Activated naive CD4-positive, alpha-beta T cell treated with anti-CD3 and anti-CD28 coated beads, Interleukin-2, amount 10 ng/mL, durations not matched to agents 7 days and 5 days (primary cell): ENCODE measurements at regions not wholly inside any gene's neighbourhood (a gene's known extent, or its start where the extent isn't known, plus 50 kb on each side); places are given as distances from the start of the nearest gene placed in this dataset.

Experiments used
- CTCF ChIA-PET: fragments of 350-600 bp; sonication (Branson Sonifier 250); formaldehyde crosslinking; loops from one replicate; lab custom pipeline; 2021; ENCODE audit warnings: antibody characterized with exemption; lab: Charles Lee
- DNase-seq: peaks from one replicate; pipeline ENCODE4 v3.0.0-alpha.2; 2020
- H3K27ac Mint-ChIP-seq: one replicate; pipeline ENCODE4 v1.8.0; 2021; ENCODE audit warnings: mild to moderate bottlenecking, moderate library complexity, mixed read lengths
- H3K27me3 Mint-ChIP-seq: one replicate; pipeline ENCODE4 v1.8.0; 2021; ENCODE audit warnings: mild to moderate bottlenecking, mixed read lengths
- H3K36me3 Mint-ChIP-seq: one replicate; pipeline ENCODE4 v1.8.0; 2021; ENCODE audit warnings: mixed read lengths
- H3K4me1 Mint-ChIP-seq: one replicate; pipeline ENCODE4 v1.8.0; 2021; ENCODE audit warnings: mixed read lengths
- H3K4me3 Mint-ChIP-seq: one replicate; pipeline ENCODE4 v1.8.0; 2021; ENCODE audit warnings: mild to moderate bottlenecking, moderate library complexity, mixed read lengths
- H3K9me3 Mint-ChIP-seq: one replicate; pipeline ENCODE4 v1.8.0; 2021; ENCODE audit warnings: mixed read lengths

DNA sequence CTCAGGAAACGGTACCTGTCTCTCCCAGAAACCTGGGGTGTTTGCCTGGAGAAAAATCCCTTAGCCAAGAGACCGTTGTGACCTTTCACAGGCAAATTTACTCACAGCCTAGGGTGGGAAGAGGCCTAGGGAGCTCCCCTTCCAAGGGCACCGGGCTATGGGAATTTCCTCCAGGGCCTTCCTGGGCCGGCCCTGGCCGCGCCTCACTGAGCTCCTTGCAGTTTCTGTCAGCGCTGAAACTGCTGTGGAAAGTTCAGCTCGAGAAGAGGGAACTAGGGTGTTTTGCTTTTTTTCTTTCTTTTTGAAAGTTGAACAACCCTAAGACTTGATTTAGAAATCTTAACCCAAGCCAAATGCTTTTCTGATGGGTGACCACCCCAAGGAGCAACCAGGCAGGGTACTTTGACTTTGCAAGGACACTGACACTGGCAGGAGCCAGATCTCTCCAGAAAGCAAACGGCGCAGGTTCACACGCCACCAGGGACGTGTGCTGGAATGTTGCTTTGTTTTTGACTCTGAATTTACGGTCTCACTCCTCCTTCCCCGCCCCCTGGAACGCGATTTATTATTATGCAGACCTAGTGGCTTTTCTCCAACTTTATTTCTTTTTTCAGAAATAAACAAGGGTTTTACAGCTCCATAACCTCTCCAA is 229.6 kb upstream of the JUN start:
- H3K27me3 Mint-ChIP-seq: peaks cover 13% of the 10 kb centered on the region
- peaks cover 14% of the 10 kb centered on the region for H3K4me1 Mint-ChIP-seq
- H3K4me3 Mint-ChIP-seq: no peak overlapping the region
- no peak overlapping the region for H3K27ac Mint-ChIP-seq
- H3K9me3 Mint-ChIP-seq: peaks cover under 1% of the 10 kb centered on the region
- DNase-seq: no peak
- CTCF ChIA-PET: interaction anchor here (1.1 kb wide), 1 partner anchor 16 kb away, joined by 3 read pairs; no protein-coding TSS in a partner anchor
- H3K36me3 Mint-ChIP-seq: peaks cover 2% of the 10 kb centered on the region

DNA sequence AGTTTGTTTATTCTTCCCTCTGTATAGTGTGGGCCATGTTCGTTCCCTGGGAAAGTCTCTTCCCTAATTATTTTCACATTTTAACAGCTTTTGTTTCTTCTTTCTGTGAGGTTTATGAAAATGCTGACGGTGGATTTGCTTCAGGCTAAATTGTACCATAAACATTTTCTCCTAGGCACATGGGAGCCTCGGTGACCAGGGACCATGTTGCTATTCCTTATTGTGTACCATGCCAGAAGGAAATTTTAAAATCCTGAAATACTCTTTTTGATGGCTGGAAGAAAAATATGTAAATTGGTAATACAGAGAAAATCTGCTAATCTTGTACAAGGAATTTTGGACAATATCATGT is 230.1 kb upstream of the JUN start:
- peaks cover 15% of the 10 kb centered on the region for H3K4me1 Mint-ChIP-seq
- peaks cover 5% of the 10 kb centered on the region for H3K36me3 Mint-ChIP-seq
- peaks cover 13% of the 10 kb centered on the region for H3K27me3 Mint-ChIP-seq
- CTCF ChIA-PET: interaction anchor here (0.6 to 1.1 kb wide), 2 partner anchors 17 to 51 kb away, joined by 3 read pairs; no protein-coding TSS in a partner anchor
- H3K27ac Mint-ChIP-seq: no peak overlapping the region
- peaks cover 5% of the 10 kb centered on the region for H3K9me3 Mint-ChIP-seq
- DNase-seq: no peak
- H3K4me3 Mint-ChIP-seq: no peak overlapping the region

DNA sequence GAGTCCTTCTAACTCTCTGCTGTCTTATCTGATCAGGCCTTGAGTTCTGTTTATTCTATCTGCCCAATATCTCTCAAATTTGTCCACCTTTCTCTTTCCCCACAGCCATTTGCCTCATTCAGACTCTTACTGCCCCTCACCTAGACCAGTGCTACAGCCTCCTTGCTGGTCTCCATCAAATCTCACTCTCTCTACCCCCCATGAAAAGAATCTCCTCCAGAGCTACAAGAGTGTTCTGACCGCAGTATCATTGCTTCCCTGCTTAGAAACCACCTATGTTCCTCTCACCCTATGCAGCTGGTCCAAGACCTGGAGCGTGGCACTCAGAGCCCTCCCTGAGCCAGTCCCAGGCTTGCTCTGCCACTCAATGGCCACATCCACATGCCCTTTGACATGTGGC is 231.0 kb upstream of the JUN start:
- H3K27ac Mint-ChIP-seq: no peak overlapping the region
- H3K4me1 Mint-ChIP-seq: peaks cover 24% of the 10 kb centered on the region
- DNase-seq: no peak
- H3K4me3 Mint-ChIP-seq: no peak overlapping the region
- CTCF ChIA-PET: no interaction called here
- peaks cover 6% of the 10 kb centered on the region for H3K9me3 Mint-ChIP-seq
- H3K27me3 Mint-ChIP-seq: peaks cover 13% of the 10 kb centered on the region
- H3K36me3 Mint-ChIP-seq: peaks cover 7% of the 10 kb centered on the region

DNA sequence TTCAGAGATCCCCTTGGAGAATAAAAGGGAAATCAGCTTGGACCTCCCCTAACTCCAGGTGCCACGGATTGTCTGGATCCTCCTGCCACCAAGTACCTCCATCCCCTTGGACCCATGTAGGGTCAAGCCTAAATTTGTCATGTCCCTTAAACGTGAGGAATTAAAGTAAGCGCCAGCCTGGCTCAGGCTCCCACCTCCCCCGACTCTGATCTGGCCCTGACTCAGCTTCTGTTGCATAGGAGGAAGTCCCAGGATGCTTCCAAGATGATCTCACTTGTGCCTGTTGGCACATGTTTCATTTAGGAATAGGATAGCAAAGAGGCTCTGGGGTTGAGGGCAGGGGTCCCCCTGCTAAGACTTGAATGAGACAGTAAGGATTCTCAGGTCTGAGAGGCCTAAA is 231.9 kb upstream of the JUN start:
- CTCF ChIA-PET: interaction anchor here (1.5 kb wide), 1 partner anchor 230 kb away, joined by 3 read pairs; no protein-coding TSS in a partner anchor
- no peak for DNase-seq
- H3K27ac Mint-ChIP-seq: no peak overlapping the region
- peaks cover 13% of the 10 kb centered on the region for H3K27me3 Mint-ChIP-seq
- H3K4me1 Mint-ChIP-seq: peaks cover 33% of the 10 kb centered on the region
- H3K9me3 Mint-ChIP-seq: peaks cover 9% of the 10 kb centered on the region
- peaks cover 10% of the 10 kb centered on the region for H3K36me3 Mint-ChIP-seq
- H3K4me3 Mint-ChIP-seq: no peak overlapping the region

GRCh38 chr1:59016390-59016789 is 232.5 kb upstream of the JUN start:
- Mint-ChIP-seq H3K4me3 (no peak overlapping the region), H3K9me3 (peaks cover 9% of the 10 kb centered on the region), H3K4me1 (peaks cover 38% of the 10 kb centered on the region), H3K27me3 (peaks cover 10% of the 10 kb centered on the region), H3K36me3 (peaks cover 10% of the 10 kb centered on the region), H3K27ac (no peak overlapping the region)
- CTCF ChIA-PET: interaction anchor here (0.7 to 1.5 kb wide), 2 partner anchors 62 to 231 kb away, joined by 3 read pairs; no protein-coding TSS in a partner anchor
- no peak for DNase-seq

DNA sequence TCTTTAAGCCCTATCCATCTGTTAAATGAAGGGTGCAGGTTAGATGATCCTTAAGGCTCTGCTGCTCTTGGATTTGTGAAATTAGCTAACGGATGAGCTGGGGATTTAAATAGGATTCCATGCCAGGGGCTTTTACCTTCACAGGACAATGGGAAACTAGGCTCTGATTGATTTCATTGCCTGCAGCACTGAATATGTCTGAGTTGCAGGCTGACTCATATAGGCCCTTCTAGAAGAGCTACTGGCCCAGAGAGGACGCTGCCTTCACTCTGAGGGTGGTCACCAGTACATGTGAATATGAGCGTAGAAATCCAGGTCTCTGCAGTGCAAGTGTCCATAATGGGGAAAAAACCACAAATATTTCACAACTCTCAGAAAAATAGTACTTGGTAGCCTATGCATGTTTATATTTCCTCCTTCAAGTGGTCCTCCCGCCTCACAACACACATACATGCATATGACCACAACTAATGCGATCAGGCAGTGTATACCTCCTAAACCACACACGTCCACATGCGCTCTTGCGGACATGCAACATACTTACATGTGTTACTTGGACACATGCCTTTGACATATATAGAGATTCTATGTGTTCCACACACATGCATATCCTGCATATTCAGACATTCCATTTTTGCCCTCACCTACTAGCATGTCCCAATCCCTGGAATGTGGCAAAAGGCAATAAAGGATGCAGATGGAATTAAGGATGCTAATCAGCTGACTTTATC is 233.8 kb upstream of the JUN start:
- no peak overlapping the region for H3K4me3 Mint-ChIP-seq
- H3K36me3 Mint-ChIP-seq: peaks cover 10% of the 10 kb centered on the region
- DNase-seq: no peak
- no peak overlapping the region for H3K27ac Mint-ChIP-seq
- H3K9me3 Mint-ChIP-seq: peaks cover 9% of the 10 kb centered on the region
- H3K4me1 Mint-ChIP-seq: peaks cover 38% of the 10 kb centered on the region
- CTCF ChIA-PET: no interaction called here
- peaks cover 6% of the 10 kb centered on the region for H3K27me3 Mint-ChIP-seq

DNA sequence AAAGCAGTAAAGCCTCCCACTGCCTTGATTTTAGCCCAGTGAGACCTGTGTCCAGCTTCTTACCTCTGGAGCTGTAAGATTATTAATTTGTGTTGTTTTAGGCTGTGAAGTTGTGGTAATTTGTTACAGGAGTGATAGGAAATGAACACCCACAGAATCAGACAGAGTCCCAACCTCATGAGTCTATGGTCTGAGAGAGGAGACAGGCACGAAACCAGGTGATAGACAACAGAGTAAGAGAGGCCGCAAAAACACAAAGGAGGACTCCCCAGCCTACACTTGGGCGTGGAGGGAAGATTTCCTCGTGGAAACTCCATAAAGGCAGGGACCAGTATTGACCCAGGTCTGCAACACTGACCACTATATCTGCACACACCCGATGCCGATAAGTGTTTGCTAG is 234.6 kb upstream of the JUN start:
- CTCF ChIA-PET: no interaction called here
- peak overlapping the region; percentile 96 for H3K27ac Mint-ChIP-seq
- H3K4me1 Mint-ChIP-seq: peaks cover 35% of the 10 kb centered on the region
- peaks cover 9% of the 10 kb centered on the region for H3K9me3 Mint-ChIP-seq
- DNase-seq: no peak
- H3K36me3 Mint-ChIP-seq: peaks cover 10% of the 10 kb centered on the region
- peaks cover 6% of the 10 kb centered on the region for H3K27me3 Mint-ChIP-seq
- no peak overlapping the region for H3K4me3 Mint-ChIP-seq

DNA sequence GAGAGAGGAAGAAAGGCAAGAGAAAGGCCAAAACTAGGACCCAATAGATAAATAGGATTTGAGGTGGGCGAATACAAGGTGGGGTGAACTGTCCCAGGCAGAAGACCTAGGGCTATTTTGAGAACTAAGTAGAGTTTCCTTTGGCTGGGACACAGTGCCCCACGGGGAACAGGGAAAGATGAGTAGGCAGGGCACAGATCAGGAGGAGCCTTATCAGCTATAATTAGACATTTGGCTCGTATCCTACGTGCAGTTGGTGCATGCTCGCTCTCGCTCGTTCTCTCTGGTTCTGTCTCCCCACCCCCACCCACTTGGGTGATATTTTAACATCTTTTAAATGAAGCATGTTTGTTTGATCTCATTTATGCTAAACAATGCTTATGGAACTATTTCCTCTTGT is 235.0 kb upstream of the JUN start:
- Mint-ChIP-seq H3K27ac (peak overlapping the region; percentile 96), H3K27me3 (peaks cover 6% of the 10 kb centered on the region), H3K4me1 (peaks cover 32% of the 10 kb centered on the region), H3K4me3 (no peak overlapping the region), H3K36me3 (peaks cover 10% of the 10 kb centered on the region), H3K9me3 (peaks cover 9% of the 10 kb centered on the region)
- CTCF ChIA-PET: no interaction called here
- no peak for DNase-seq

DNA sequence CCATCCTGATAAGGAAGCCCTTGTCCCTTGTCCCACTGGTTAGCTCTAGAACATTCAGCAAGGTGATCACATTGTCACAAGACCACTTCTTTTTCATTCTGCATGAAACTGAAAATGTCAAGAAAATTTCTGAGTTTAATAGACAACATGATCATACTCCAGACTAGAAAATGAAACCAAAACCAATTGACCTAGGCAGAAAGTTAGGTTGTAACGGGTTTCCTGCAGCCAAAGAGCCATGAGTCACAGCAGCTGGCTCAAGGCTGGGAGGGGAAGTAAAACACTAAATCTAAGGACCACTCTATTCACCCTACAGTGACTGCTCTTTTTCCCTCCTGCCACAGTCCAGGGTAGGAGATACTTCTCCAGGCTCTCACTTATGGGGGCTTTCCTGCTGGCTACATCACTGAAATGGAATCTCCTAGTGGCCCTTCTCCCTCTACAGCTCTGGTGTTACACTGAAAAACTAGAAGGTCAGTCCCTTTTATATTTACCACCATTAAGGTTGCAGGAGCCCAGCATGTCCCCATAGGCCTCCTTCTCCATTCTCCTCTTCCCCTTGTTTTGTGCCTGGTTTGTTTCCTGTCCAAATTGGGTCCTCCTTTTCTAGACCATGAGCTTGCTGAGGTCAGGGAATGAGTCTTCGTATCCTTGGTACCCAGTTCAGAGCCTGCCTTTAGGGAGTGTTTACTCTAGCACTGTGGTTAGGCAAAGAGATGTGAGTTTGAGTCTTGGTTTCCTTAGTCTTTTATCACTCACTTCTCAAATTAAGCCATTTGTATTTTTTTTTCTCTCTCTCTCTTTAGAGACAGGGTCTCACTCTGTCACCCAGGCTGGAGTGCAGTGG is 236.5 kb upstream of the JUN start:
- CTCF ChIA-PET: interaction anchor here (0.7 to 1.2 kb wide), 3 partner anchors 23 to 679 kb away, joined by 3 read pairs; no protein-coding TSS in a partner anchor

GRCh38 chr1:59022199-59022598 is 238.4 kb upstream of the JUN start:
- Mint-ChIP-seq H3K4me3 (no peak overlapping the region), H3K4me1 (peaks cover 30% of the 10 kb centered on the region), H3K27ac (no peak overlapping the region), H3K36me3 (peaks cover 10% of the 10 kb centered on the region), H3K27me3 (no peaks in the 10 kb centered on the region), H3K9me3 (peaks cover 9% of the 10 kb centered on the region)
- DNase-seq: no peak
- CTCF ChIA-PET: no interaction called here

More for the DNA sequence above, 236.5 kb upstream of the JUN start:
- peaks cover 30% of the 10 kb centered on the region for H3K4me1 Mint-ChIP-seq
- H3K9me3 Mint-ChIP-seq: peaks cover 9% of the 10 kb centered on the region
- peaks cover 10% of the 10 kb centered on the region for H3K36me3 Mint-ChIP-seq
- H3K27me3 Mint-ChIP-seq: no peaks in the 10 kb centered on the region
- H3K27ac Mint-ChIP-seq: peak overlapping the region; percentile 96
- H3K4me3 Mint-ChIP-seq: peak overlapping the region; percentile 64
- peak; percentile 67 for DNase-seq

GRCh38 chr1:59022799-59023198 is 239.0 kb upstream of the JUN start:
- Mint-ChIP-seq H3K27ac (no peak overlapping the region), H3K36me3 (peaks cover 10% of the 10 kb centered on the region), H3K4me3 (no peak overlapping the region), H3K27me3 (no peaks in the 10 kb centered on the region), H3K4me1 (peaks cover 30% of the 10 kb centered on the region), H3K9me3 (peaks cover 9% of the 10 kb centered on the region)
- CTCF ChIA-PET: no interaction called here
- DNase-seq: no peak

DNA sequence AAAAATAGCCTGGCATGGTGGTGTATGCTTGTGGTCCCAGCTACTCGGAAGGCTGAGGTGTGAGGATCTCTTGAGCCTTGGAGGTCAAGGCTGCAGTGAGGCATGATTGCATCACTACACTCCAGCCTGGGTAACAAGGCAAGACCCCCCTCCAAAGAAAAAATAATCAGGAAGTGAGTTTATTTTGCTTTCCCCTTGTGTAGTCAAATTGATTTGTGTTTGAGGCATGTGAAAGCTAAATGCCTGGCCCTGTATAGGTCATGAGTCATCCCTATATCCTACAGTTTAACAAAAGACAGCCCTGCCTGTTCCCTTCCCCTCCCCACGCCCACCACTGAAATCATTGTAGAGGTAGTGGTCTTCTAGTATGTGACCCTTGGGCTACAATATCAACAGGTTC is 241.4 kb upstream of the JUN start:
- Mint-ChIP-seq H3K4me3 (no peak overlapping the region), H3K27me3 (no peaks in the 10 kb centered on the region), H3K27ac (no peak overlapping the region), H3K9me3 (no peaks in the 10 kb centered on the region), H3K4me1 (peaks cover 13% of the 10 kb centered on the region), H3K36me3 (no peaks in the 10 kb centered on the region)
- DNase-seq: no peak
- CTCF ChIA-PET: interaction anchor here (1.2 kb wide), 1 partner anchor 244 kb away, joined by 5 read pairs; no protein-coding TSS in a partner anchor

GRCh38 chr1:59025898-59026426 is 242.1 kb upstream of the JUN start:
- Mint-ChIP-seq H3K27me3 (no peaks in the 10 kb centered on the region), H3K27ac (no peak overlapping the region)
- no peak for DNase-seq

GRCh38 chr1:59026472-59026948 is 242.7 kb upstream of the JUN start:
- Mint-ChIP-seq H3K4me3 (no peak overlapping the region), H3K27me3 (no peaks in the 10 kb centered on the region), H3K36me3 (no peaks in the 10 kb centered on the region), H3K9me3 (no peaks in the 10 kb centered on the region), H3K27ac (no peak overlapping the region), H3K4me1 (peaks cover 3% of the 10 kb centered on the region)
- DNase-seq: no peak
- CTCF ChIA-PET: no interaction called here

More at GRCh38 chr1:59025898-59026426, 242.1 kb upstream of the JUN start:
- peaks cover 5% of the 10 kb centered on the region for H3K4me1 Mint-ChIP-seq
- CTCF ChIA-PET: no interaction called here
- no peak overlapping the region for H3K4me3 Mint-ChIP-seq
- H3K9me3 Mint-ChIP-seq: no peaks in the 10 kb centered on the region
- no peaks in the 10 kb centered on the region for H3K36me3 Mint-ChIP-seq
